ENCODE measurements at regions not wholly inside any gene's neighbourhood (a gene's known extent, or its start where the extent isn't known, plus 50 kb on each side); places are given as distances from the start of the nearest gene placed in this dataset.
"Not testable (repeated sequence)": the region's sequence is repeated elsewhere in the genome, so short reads cannot be mapped to it uniquely, and the experiment has no call there.

DNA sequence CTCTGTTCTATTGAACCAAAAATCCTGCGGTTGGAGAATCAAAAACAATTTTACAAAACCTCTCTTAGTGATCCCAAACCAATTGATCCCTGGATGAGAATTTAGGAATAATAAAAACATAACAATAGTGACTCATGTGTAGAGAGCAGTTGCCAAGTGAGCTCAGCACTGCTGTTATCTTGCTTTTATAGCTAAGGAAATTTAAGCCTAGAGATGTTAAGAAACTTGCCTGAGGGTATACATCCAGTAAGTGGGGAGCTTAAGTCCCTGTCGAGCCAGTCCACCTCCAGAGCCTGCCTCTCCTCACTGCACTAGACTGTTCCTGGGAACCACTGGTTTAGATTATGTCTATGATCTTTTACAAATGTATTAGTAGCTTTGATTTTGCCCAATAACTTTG is 358.4 kb upstream of the LMCD1 start:
- DNase-seq (ENCODE audit: low spot score) = no peak

DNA sequence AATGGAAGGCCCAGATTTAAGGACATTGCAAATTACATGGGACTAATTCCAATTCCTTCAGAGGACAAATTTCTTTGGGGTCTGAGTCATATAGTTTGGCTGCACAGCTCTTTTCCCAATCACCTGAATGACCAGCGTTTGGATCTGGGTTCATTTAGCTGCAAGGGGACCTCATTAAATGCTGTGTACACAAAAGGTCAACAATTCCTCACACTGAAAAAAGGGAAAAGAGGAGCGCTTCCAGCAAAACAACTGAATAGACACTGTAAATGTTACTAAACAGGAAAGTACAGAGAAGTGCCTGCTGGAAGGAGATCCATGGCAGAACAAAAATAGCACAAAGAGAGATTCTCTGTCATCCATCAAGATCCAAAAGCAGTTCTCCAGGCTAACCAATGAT is 356.0 kb upstream of the LMCD1 start:
- no peak for DNase-seq (ENCODE audit: low spot score)

GRCh38 chr3:8147711-8148110 is 353.9 kb upstream of the LMCD1 start:
- no peak for DNase-seq (ENCODE audit: low spot score)

DNA sequence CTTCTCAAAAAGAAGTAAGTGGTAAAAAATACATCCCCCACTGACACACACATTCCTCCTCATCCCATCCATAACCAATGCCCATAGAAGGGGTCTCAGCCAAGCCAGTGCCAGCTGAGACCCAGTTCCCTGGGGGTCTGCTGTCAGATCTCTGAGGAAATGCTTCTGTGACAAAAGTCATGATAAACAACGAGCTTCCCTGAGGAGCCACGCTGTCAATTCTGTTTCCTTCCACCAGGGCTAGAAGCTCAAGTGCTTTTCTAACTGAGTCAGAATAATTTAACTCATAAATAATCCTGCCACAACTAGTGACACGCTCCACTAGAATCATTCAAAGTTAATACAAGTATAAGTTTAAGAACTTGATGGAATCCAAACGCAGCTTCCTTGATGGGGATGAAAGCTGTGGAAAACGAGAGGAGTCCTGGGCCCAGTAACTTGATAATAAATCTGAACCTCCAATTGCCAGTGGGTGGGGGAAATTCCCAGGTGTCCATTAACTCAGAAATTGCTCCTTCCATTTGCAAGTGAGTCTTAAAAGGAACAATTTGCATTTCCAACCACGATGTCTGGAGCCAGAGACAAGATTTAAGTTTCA is 348.7 kb upstream of the LMCD1 start:
- DNase-seq (ENCODE audit: low spot score) = no peak

- DNase-seq (ENCODE audit: low spot score) = no peak
Measured at GRCh38 chr3:8153800-8154199, 347.8 kb upstream of the LMCD1 start.

DNA sequence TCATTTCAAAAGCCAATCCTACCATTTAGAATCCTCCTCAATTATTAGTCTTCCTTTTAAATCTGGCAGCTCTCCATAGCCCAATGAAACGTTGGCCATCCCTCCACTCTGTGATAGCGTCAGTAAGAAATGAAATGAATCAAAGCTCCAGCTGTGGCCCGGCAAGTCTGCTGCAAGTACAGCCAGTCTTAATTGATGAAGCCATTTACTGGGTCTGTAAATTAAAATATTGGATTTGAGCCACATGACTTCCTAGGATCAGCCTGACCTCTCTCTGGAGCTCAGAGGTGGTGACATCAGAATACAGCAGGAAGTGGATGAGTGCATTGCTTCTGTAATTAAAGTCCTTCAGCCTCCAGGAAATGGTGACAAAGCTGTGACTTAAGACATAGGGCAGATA is 347.0 kb upstream of the LMCD1 start:
- no peak for DNase-seq (ENCODE audit: low spot score)

GRCh38 chr3:8156138-8156537 is 345.5 kb upstream of the LMCD1 start:
- no peak for DNase-seq (ENCODE audit: low spot score)

GRCh38 chr3:8156831-8157230 is 344.8 kb upstream of the LMCD1 start:
- DNase-seq (ENCODE audit: low spot score) = no peak

- no peak for DNase-seq (ENCODE audit: low spot score)
Measured at GRCh38 chr3:8157640-8158039, 344.0 kb upstream of the LMCD1 start.

DNA sequence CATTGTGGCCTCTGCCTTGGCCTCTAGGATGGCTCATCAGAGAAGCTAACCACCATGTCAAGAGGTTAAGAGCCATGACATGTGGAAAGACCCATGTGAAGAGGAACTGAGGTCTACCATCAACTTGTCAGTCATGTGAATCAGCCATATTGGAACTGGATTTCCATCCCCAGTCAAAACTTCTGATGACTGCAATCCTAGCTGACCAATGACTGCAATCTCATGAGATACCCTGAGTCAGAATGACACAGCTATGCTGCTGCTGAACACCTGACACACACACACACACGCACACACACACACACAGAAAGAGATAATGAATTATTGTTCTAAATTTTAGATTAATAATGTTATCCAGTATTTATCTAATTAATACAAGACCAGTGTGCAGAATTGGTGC is 337.5 kb upstream of the LMCD1 start:
- DNase-seq (ENCODE audit: low spot score) = no peak

DNA sequence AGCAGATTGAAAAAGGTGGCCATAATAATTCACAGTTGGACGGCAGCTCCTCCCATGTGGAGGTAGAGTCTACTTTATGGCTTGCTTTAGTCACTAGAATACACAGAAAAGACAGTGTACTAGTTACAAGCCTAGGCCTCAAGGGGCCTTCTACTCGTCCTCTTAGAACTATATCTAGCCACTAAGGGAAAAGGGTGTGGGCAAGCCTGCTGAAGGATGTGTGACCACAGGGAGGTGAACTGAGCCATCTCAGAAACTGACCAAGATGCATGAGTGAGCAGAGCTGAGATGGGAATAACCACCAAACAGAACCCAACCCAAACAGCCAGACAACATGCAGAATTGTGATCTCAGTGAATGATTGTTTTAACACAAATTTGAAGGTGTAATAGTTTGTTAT is 335.6 kb upstream of the LMCD1 start:
- DNase-seq (ENCODE audit: low spot score) = no peak

DNA sequence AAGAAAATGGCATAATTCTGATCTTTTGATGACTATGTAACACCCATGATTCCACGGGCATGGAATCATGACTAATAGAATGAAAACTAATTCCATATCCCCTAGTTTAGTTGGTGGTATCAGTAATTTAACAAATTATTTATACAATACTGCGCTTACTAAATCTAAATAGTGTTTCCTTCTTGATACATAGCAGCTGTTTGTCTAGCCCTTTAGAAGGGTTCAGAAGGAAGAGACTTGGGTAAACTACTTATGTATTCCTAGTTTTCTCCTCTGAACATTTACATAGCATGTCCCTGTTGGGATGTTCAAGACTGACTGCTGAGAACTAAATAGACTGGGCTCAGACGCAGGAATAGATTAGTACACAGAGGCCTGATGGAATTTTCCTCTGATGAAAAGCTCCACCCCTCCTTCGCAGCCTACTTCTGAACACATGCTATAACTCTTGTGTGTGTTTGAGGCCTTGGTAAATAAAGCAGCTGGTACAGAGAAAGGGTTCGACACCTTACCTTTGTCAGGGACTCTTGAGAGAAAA is 330.6 kb upstream of the LMCD1 start:
- no peak for DNase-seq (ENCODE audit: low spot score)

GRCh38 chr3:8173892-8174291 is 327.7 kb upstream of the LMCD1 start:
- DNase-seq (ENCODE audit: low spot score) = no peak

DNA sequence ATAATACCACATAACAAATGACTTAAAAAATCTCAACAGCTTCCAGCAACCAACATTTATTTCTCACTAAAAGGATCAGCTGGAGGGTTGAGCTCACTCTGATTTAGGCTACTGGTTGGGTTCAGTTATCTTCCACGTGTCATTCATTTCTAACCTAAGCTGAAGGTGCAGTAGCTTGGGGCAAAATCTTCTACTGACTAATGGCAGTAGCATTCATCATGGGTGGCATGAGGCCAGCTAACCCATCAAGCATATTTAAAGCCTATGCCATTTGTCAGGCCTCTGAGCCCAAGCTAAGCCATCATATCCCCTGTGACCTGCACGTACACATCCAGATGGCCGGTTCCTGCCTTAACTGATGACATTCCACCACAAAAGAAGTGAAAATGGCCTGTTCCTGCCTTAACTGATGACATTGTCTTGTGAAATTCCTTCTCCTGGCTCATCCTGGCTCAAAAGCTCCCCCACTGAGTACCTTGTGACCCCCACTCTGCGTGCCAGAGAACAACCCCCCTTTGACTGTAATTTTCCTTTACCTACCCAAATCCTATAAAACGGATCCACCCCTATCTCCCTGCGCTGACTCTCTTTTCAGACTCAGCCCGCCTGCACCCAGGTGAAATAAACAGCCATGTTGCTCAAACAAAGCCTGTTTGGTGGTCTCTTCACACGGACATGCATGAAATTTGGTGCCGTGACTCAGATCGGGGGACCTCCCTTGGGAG is 324.7 kb upstream of the LMCD1 start:
- DNase-seq (ENCODE audit: low spot score) = not testable (repeated sequence)

DNA sequence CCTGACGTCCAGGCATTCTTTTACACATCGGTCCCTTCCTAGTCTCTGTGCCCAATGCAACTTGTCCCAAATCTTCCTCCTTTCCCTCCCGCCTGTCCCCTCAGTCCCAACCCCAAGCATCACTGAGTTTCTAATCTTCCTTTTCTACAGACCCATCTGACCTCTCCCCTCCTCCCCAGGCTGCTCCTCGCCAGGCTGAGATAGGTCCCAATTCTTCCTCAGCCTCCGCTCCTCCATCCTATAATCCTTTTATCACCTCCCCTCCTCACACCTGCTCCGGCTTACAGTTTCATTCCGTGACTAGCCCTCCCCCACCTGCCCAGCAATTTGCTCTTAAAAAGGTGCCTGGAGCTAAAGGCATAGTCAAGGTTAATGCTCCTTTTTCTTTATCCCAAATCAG is 323.1 kb upstream of the LMCD1 start:
- not testable (repeated sequence) for DNase-seq (ENCODE audit: low spot score)

GRCh38 chr3:8182904-8183303 is 318.7 kb upstream of the LMCD1 start:
- DNase-seq (ENCODE audit: low spot score) = no peak

DNA sequence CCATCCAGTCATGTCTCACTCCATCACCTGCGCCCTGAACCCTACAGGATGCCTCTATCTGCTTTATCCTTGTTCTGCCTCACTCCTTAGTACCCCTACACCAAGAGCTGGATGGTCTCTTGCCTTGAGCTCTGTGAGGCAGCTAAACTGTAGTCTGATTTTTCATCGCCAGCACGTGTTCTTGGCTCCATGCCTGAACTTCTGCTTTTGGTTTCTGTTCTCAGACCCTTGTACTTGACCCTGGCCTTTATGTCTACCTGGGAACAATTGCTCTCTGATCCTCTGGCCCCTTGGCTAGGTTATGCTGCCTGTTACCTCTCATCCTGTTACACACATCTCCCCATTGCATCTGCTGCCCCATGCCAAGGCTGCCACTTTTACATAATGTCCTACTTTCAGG is 318.0 kb upstream of the LMCD1 start:
- no peak for DNase-seq (ENCODE audit: low spot score)

DNA sequence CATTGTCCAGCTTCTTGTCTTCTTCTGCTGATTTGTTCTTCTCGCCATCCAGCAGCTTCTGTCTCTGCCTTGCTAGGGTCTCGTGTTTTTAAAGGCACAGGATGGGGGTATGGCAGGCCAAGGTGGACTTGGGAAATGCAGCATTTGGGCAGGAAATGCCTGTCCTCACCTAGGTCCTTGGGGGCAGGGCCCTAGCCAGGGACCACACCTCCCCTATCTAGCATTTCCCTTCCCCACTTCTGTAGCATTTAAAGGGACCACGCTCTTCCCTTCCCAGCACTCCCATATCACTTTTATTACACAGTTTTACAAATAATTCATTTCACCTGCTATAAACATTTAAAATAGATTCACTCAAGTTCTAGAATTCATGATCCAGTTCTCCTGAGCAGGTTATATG is 315.4 kb upstream of the LMCD1 start:
- DNase-seq (ENCODE audit: low spot score) = no peak

- no peak for DNase-seq (ENCODE audit: low spot score)
Measured at GRCh38 chr3:8187996-8188395, 313.6 kb upstream of the LMCD1 start.

DNA sequence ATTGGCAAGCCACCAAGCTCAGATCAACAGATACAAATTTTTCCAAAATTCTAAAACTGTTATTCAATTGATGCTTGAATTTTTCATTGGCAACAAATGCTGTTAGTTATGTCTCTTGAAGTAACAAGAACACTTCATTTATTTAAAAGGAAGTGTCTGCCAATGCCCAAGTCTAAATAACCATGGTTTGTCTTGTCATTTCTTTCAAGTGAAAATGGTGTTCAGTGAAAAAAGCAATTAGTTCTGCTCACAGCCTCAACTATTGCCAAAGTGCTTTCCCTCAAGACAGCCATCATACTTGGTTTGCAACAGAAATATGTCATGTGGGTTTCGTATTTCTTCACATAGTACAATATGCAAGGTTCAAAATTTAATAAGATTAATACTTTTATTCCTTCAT is 312.6 kb upstream of the LMCD1 start:
- no peak for DNase-seq (ENCODE audit: low spot score)

DNA sequence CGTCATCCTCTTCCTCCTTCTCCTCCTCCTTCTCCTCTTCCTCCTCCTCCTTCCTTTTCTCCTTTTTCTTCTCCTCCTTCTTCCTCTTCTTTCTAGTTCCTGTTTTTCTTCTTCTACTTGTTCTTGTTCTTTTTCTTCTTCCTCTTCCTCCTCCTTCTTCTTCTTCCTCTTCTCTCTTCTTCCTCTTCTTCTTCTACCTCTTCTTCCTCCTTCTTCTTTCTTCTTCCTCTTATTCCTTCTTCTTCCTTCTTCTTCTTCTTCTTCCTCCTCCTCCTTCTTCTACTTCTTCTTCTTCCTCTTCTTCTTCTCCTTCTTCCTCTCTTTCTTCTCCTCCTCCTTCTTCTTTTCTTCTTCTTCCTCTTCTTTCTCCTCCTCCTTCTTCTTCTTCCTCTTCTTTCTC is 310.2 kb upstream of the LMCD1 start:
- DNase-seq (ENCODE audit: low spot score) = no peak

- no peak for DNase-seq (ENCODE audit: low spot score)
Measured at GRCh38 chr3:8197384-8197783, 304.2 kb upstream of the LMCD1 start.

GRCh38 chr3:8198605-8199004 is 303.0 kb upstream of the LMCD1 start:
- no peak for DNase-seq (ENCODE audit: low spot score)

DNA sequence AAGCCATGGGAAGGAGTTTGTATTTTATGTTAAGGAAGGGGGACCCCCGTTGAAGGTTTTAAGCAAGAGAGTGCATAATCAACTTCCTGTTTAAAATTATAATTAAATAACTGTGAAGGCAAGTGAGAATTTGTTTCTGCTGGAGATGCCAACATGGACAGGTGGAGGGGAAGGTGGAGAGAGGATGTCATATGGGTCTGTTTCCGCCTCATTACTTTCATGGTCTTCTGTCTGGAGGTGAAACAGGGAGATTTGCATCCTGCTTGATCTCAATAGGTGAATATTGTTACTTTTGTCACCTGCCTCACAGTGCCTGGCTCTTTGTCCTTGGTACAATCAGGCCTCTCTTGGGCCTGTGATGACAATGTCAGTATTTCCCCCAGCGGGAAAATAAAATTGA is 300.6 kb upstream of the LMCD1 start:
- DNase-seq (ENCODE audit: low spot score) = no peak
